ENCODE measurements at regions not wholly inside any gene's neighbourhood (a gene's known extent, or its start where the extent isn't known, plus 50 kb on each side); places are given as distances from the start of the nearest gene placed in this dataset.

- Histone ChIP-seq H3K27ac (ENCODE audit: low read depth, low read length) (no peak overlapping the region), H3K4me3 (ENCODE audit: low read depth, low read length) (no peak overlapping the region), H3K27me3 (ENCODE audit: control insufficient read depth, insufficient read depth, low read length) (no peaks in the 10 kb centered on the region), H3K9me3 (ENCODE audit: control insufficient read depth, insufficient read depth, low read depth, low read length) (peaks cover 3% of the 10 kb centered on the region; the same call in 1 of the 2 replicates), H3K9ac (ENCODE audit: low read length) (no peak overlapping the region), H3K4me1 (ENCODE audit: control insufficient read depth, insufficient read depth, low read length) (no peaks in the 10 kb centered on the region), H3K36me3 (ENCODE audit: control insufficient read depth, insufficient read depth, low read length) (no peaks in the 10 kb centered on the region)
Observed at GRCh38 chr5:84642324-84642723, 257.6 kb upstream of the EDIL3 start.

GRCh38 chr5:84637662-84638375, 253.1 kb upstream of the EDIL3 start:
- Histone ChIP-seq H3K4me3 (ENCODE audit: low read depth, low read length) (no peak overlapping the region), H3K9ac (ENCODE audit: low read length) (no peak overlapping the region), H3K27me3 (ENCODE audit: control insufficient read depth, insufficient read depth, low read length) (no peaks in the 10 kb centered on the region), H3K4me1 (ENCODE audit: control insufficient read depth, insufficient read depth, low read length) (no peaks in the 10 kb centered on the region), H3K36me3 (ENCODE audit: control insufficient read depth, insufficient read depth, low read length) (no peaks in the 10 kb centered on the region), H3K9me3 (ENCODE audit: control insufficient read depth, insufficient read depth, low read depth, low read length) (no peaks in the 10 kb centered on the region), H3K27ac (ENCODE audit: low read depth, low read length) (no peak overlapping the region)

GRCh38 chr5:84635235-84636055, 250.8 kb upstream of the EDIL3 start:
- Histone ChIP-seq H3K9me3 (ENCODE audit: control insufficient read depth, insufficient read depth, low read depth, low read length) (peaks cover 3% of the 10 kb centered on the region; the same call in 1 of the 2 replicates), H3K36me3 (ENCODE audit: control insufficient read depth, insufficient read depth, low read length) (no peaks in the 10 kb centered on the region), H3K9ac (ENCODE audit: low read length) (no peak overlapping the region), H3K27me3 (ENCODE audit: control insufficient read depth, insufficient read depth, low read length) (no peaks in the 10 kb centered on the region), H3K27ac (ENCODE audit: low read depth, low read length) (no peak overlapping the region), H3K4me3 (ENCODE audit: low read depth, low read length) (no peak overlapping the region), H3K4me1 (ENCODE audit: control insufficient read depth, insufficient read depth, low read length) (no peaks in the 10 kb centered on the region)

- H3K27me3 ChIP-seq (ENCODE audit: control insufficient read depth, insufficient read depth, low read length) = no peaks in the 10 kb centered on the region
- H3K36me3 ChIP-seq (ENCODE audit: control insufficient read depth, insufficient read depth, low read length) = no peaks in the 10 kb centered on the region
- H3K27ac ChIP-seq (ENCODE audit: low read depth, low read length) = no peak overlapping the region
- peaks cover 6% of the 10 kb centered on the region for H3K9me3 ChIP-seq (ENCODE audit: control insufficient read depth, insufficient read depth, low read depth, low read length)
- no peaks in the 10 kb centered on the region for H3K4me1 ChIP-seq (ENCODE audit: control insufficient read depth, insufficient read depth, low read length)
- H3K4me3 ChIP-seq (ENCODE audit: low read depth, low read length) = no peak overlapping the region
- H3K9ac ChIP-seq (ENCODE audit: low read length) = no peak overlapping the region
Observed at GRCh38 chr5:84634256-84634655, 249.6 kb upstream of the EDIL3 start.

GRCh38 chr5:84632418-84632817, 247.7 kb upstream of the EDIL3 start:
- Histone ChIP-seq H3K36me3 (ENCODE audit: control insufficient read depth, insufficient read depth, low read length) (no peaks in the 10 kb centered on the region), H3K27ac (ENCODE audit: low read depth, low read length) (no peak overlapping the region), H3K4me3 (ENCODE audit: low read depth, low read length) (no peak overlapping the region), H3K9me3 (ENCODE audit: control insufficient read depth, insufficient read depth, low read depth, low read length) (peaks cover 6% of the 10 kb centered on the region), H3K27me3 (ENCODE audit: control insufficient read depth, insufficient read depth, low read length) (no peaks in the 10 kb centered on the region), H3K9ac (ENCODE audit: low read length) (no peak overlapping the region), H3K4me1 (ENCODE audit: control insufficient read depth, insufficient read depth, low read length) (no peaks in the 10 kb centered on the region)

GRCh38 chr5:84628918-84629317, 244.2 kb upstream of the EDIL3 start:
- H3K36me3 ChIP-seq (ENCODE audit: control insufficient read depth, insufficient read depth, low read length) = no peaks in the 10 kb centered on the region
- H3K27ac ChIP-seq (ENCODE audit: low read depth, low read length) = no peak overlapping the region
- no peaks in the 10 kb centered on the region for H3K4me1 ChIP-seq (ENCODE audit: control insufficient read depth, insufficient read depth, low read length)
- H3K27me3 ChIP-seq (ENCODE audit: control insufficient read depth, insufficient read depth, low read length) = no peaks in the 10 kb centered on the region
- H3K4me3 ChIP-seq (ENCODE audit: low read depth, low read length) = no peak overlapping the region
- H3K9ac ChIP-seq (ENCODE audit: low read length) = no peak overlapping the region
- H3K9me3 ChIP-seq (ENCODE audit: control insufficient read depth, insufficient read depth, low read depth, low read length) = peaks cover 6% of the 10 kb centered on the region

GRCh38 chr5:84623019-84623418, 238.3 kb upstream of the EDIL3 start:
- no peak overlapping the region for H3K9ac ChIP-seq (ENCODE audit: low read length)

GRCh38 chr5:84622461-84622860, 237.8 kb upstream of the EDIL3 start:
- no peaks in the 10 kb centered on the region for H3K9me3 ChIP-seq (ENCODE audit: control insufficient read depth, insufficient read depth, low read depth, low read length)
- no peaks in the 10 kb centered on the region for H3K4me1 ChIP-seq (ENCODE audit: control insufficient read depth, insufficient read depth, low read length)
- no peaks in the 10 kb centered on the region for H3K27me3 ChIP-seq (ENCODE audit: control insufficient read depth, insufficient read depth, low read length)
- H3K9ac ChIP-seq (ENCODE audit: low read length) = no peak overlapping the region
- no peak overlapping the region for H3K4me3 ChIP-seq (ENCODE audit: low read depth, low read length)
- H3K27ac ChIP-seq (ENCODE audit: low read depth, low read length) = no peak overlapping the region
- H3K36me3 ChIP-seq (ENCODE audit: control insufficient read depth, insufficient read depth, low read length) = no peaks in the 10 kb centered on the region

More at GRCh38 chr5:84623019-84623418, 238.3 kb upstream of the EDIL3 start:
- H3K9me3 ChIP-seq (ENCODE audit: control insufficient read depth, insufficient read depth, low read depth, low read length) = no peaks in the 10 kb centered on the region
- no peak overlapping the region for H3K4me3 ChIP-seq (ENCODE audit: low read depth, low read length)
- H3K36me3 ChIP-seq (ENCODE audit: control insufficient read depth, insufficient read depth, low read length) = no peaks in the 10 kb centered on the region
- no peaks in the 10 kb centered on the region for H3K4me1 ChIP-seq (ENCODE audit: control insufficient read depth, insufficient read depth, low read length)
- no peak overlapping the region for H3K27ac ChIP-seq (ENCODE audit: low read depth, low read length)
- no peaks in the 10 kb centered on the region for H3K27me3 ChIP-seq (ENCODE audit: control insufficient read depth, insufficient read depth, low read length)

- Histone ChIP-seq H3K27ac (ENCODE audit: low read depth, low read length) (no peak overlapping the region), H3K36me3 (ENCODE audit: control insufficient read depth, insufficient read depth, low read length) (no peaks in the 10 kb centered on the region), H3K9me3 (ENCODE audit: control insufficient read depth, insufficient read depth, low read depth, low read length) (no peaks in the 10 kb centered on the region), H3K9ac (ENCODE audit: low read length) (no peak overlapping the region), H3K4me1 (ENCODE audit: control insufficient read depth, insufficient read depth, low read length) (no peaks in the 10 kb centered on the region), H3K4me3 (ENCODE audit: low read depth, low read length) (no peak overlapping the region), H3K27me3 (ENCODE audit: control insufficient read depth, insufficient read depth, low read length) (no peaks in the 10 kb centered on the region)
Observed at GRCh38 chr5:84618262-84618661, 233.6 kb upstream of the EDIL3 start.

- no peaks in the 10 kb centered on the region for H3K27me3 ChIP-seq (ENCODE audit: control insufficient read depth, insufficient read depth, low read length)
- H3K9ac ChIP-seq (ENCODE audit: low read length) = no peak overlapping the region
- no peaks in the 10 kb centered on the region for H3K9me3 ChIP-seq (ENCODE audit: control insufficient read depth, insufficient read depth, low read depth, low read length)
- no peak overlapping the region for H3K4me3 ChIP-seq (ENCODE audit: low read depth, low read length)
- H3K27ac ChIP-seq (ENCODE audit: low read depth, low read length) = no peak overlapping the region
- H3K4me1 ChIP-seq (ENCODE audit: control insufficient read depth, insufficient read depth, low read length) = peaks cover 5% of the 10 kb centered on the region; the same call in 1 of the 2 replicates
- no peaks in the 10 kb centered on the region for H3K36me3 ChIP-seq (ENCODE audit: control insufficient read depth, insufficient read depth, low read length)
Observed at GRCh38 chr5:84614906-84615305, 230.2 kb upstream of the EDIL3 start.

- no peak overlapping the region for H3K27ac ChIP-seq (ENCODE audit: low read depth, low read length)
- H3K4me1 ChIP-seq (ENCODE audit: control insufficient read depth, insufficient read depth, low read length) = peaks cover 24% of the 10 kb centered on the region
- no peaks in the 10 kb centered on the region for H3K36me3 ChIP-seq (ENCODE audit: control insufficient read depth, insufficient read depth, low read length)
- H3K4me3 ChIP-seq (ENCODE audit: low read depth, low read length) = no peak overlapping the region
- no peaks in the 10 kb centered on the region for H3K27me3 ChIP-seq (ENCODE audit: control insufficient read depth, insufficient read depth, low read length)
- H3K9ac ChIP-seq (ENCODE audit: low read length) = no peak overlapping the region
- H3K9me3 ChIP-seq (ENCODE audit: control insufficient read depth, insufficient read depth, low read depth, low read length) = no peaks in the 10 kb centered on the region
Observed at GRCh38 chr5:84606784-84607183, 222.1 kb upstream of the EDIL3 start.

All from HUES6 (cell line).